ENCODE measurements at regions not wholly inside any gene's neighbourhood (a gene's known extent, or its start where the extent isn't known, plus 50 kb on each side); places are given as distances from the start of the nearest gene placed in this dataset.

DNA sequence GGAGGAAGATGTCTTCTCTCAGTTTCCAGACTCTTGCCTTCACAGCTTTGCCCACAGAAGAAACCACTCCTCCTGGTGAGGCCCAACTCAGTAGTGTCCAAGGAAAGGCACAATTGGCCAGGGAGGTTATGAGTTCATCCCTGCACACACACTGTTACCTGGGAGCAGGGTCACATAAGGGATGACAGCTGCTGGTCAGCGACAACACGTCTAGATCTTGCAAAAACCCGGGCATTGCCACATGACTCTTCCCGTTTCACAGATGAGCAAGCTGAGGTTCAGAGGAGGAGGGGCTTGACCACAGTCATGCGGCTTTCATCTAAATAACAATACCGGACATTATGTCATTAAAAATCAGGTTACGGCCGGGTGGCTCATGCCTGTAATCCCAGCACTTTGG is 186.0 kb downstream of the COPRS start:
- no peak overlapping the region for H2AFZ ChIP-seq (ENCODE audit: low read length)
- H3K36me3 ChIP-seq (ENCODE audit: control insufficient read depth in 2 of 4, insufficient read depth in 4 of 4, low read length in 3 of 4) = no peaks in the 10 kb centered on the region
- DNase-seq (ENCODE audit: low read depth in 1 of 2, low spot score in 2 of 2) (no peak), FAIRE-seq (no peak)
- no peak overlapping the region for H3K23ac ChIP-seq (ENCODE audit: insufficient read length)
- no peak overlapping the region for H2BK120ac ChIP-seq (replicated peaks; ENCODE audit: low read depth, low read length)
- no peak overlapping the region for H3K18ac ChIP-seq (ENCODE audit: extremely low read depth, low read length)
- H2BK5ac ChIP-seq (ENCODE audit: low read depth, low read length) = no peak overlapping the region
- no peak overlapping the region for H2BK20ac ChIP-seq (ENCODE audit: low read length)
- no peak overlapping the region for H3K14ac ChIP-seq (ENCODE audit: insufficient read length)
- ChIA-PET POLR2A (ENCODE audit: partially characterized antibody) (no interaction called here), CTCF (ENCODE audit: partially characterized antibody) (interaction anchor here (0.8 to 1.2 kb wide), 2 partner anchors 23 to 66 kb away, joined by 3 read pairs; no protein-coding TSS in a partner anchor)
- no peaks in the 10 kb centered on the region for H3K79me1 ChIP-seq (ENCODE audit: low read depth, low read length)
- no peaks in the 10 kb centered on the region for H3K79me2 ChIP-seq (ENCODE audit: control insufficient read depth in 1 of 2, insufficient read depth in 2 of 2, low read length in 2 of 2)
- no peak overlapping the region for H2BK15ac ChIP-seq (ENCODE audit: low read length)
- H3K56ac ChIP-seq (replicated peaks; ENCODE audit: insufficient read length, low read depth, low read length) = no peak overlapping the region
- H3K9me3 ChIP-seq (ENCODE audit: insufficient read depth in 2 of 2, low read depth in 1 of 2, low read length in 1 of 2) = peaks cover 4 to 15% of the 10 kb centered on the region in 2 experiments
- TF ChIP-seq SAP30 (IDR thresholded peaks at IDR 0.05; ENCODE audit: insufficient read depth, insufficient replicate concordance, low read length) (no peak), POLR2A (IDR thresholded peaks at IDR 0.05; ENCODE audit: control extremely low read depth in 1 of 2, low read depth in 2 of 2, low read length in 2 of 2) (no peak), SRF (IDR thresholded peaks at IDR 0.05; ENCODE audit: low read depth, low read length) (no peak), POLR2AphosphoS5 (IDR thresholded peaks at IDR 0.05; ENCODE audit: low read depth, low read length) (no peak), CBX5 (IDR thresholded peaks at IDR 0.05; ENCODE audit: low read depth, low read length) (no peak), ATF3 (IDR thresholded peaks at IDR 0.05; ENCODE audit: insufficient read depth, low read depth, low read length) (no peak), CBX8 (IDR thresholded peaks at IDR 0.05; ENCODE audit: borderline replicate concordance, low read depth, low read length) (no peak), SIX5 (IDR thresholded peaks at IDR 0.05; ENCODE audit: low read depth, low read length) (no peak), FOSL1 (IDR thresholded peaks at IDR 0.05; ENCODE audit: insufficient read depth, low read depth, low read length) (no peak), CEBPB (IDR thresholded peaks at IDR 0.05; ENCODE audit: low read depth, low read length) (no peak)
- TF ChIP-seq, protein P1, sequence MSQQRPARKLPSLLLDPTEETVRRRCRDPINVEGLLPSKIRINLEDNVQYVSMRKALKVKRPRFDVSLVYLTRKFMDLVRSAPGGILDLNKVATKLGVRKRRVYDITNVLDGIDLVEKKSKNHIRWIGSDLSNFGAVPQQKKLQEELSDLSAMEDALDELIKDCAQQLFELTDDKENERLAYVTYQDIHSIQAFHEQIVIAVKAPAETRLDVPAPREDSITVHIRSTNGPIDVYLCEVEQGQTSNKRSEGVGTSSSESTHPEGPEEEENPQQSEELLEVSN (IDR thresholded peaks at IDR 0.05) = no peak
- H3K27ac ChIP-seq (ENCODE audit: low read depth, low read length) = no peak overlapping the region
- no peak overlapping the region for H4K8ac ChIP-seq (ENCODE audit: extremely low read depth, insufficient read depth, low read length)
- H2BK12ac ChIP-seq (ENCODE audit: low read depth, low read length) = no peak overlapping the region
- H4K91ac ChIP-seq (replicated peaks; ENCODE audit: insufficient read length, low read length) = no peak overlapping the region
- H4K20me1 ChIP-seq (replicated peaks in 1 of 2; ENCODE audit: control insufficient read depth in 1 of 2, insufficient read depth in 2 of 2, low read length in 2 of 2) = no peaks in the 10 kb centered on the region
- no peaks in the 10 kb centered on the region; a peak in 1 of 7 replicates for H3K4me1 ChIP-seq (replicated peaks in 1 of 4; ENCODE audit: control insufficient read depth in 3 of 4, insufficient read depth in 4 of 4, low read length in 3 of 4)
- H3K23me2 ChIP-seq (ENCODE audit: low read depth, low read length) = no peaks in the 10 kb centered on the region
- H3K9ac ChIP-seq (replicated peaks in 1 of 4; ENCODE audit: extremely low read depth in 1 of 4, low read depth in 3 of 4, low read length in 3 of 4) = no peak overlapping the region
- H4K5ac ChIP-seq (ENCODE audit: insufficient read length, low read depth, low read length) = no peak overlapping the region
- no peak overlapping the region for H3K4me3 ChIP-seq (ENCODE audit: extremely low read depth in 1 of 4, insufficient read depth in 2 of 4, low read depth in 3 of 4, low read length in 4 of 4)
- no peaks in the 10 kb centered on the region for H3K27me3 ChIP-seq (replicated peaks in 1 of 4; ENCODE audit: control insufficient read depth in 3 of 4, extremely low read depth in 1 of 4, insufficient read depth in 3 of 4, low read length in 3 of 4)
- no peak overlapping the region for H3K4ac ChIP-seq (replicated peaks; ENCODE audit: insufficient read length, low read depth, low read length)
- H3K4me2 ChIP-seq (ENCODE audit: insufficient read depth in 1 of 2, low read depth in 2 of 2, low read length in 2 of 2) = no peak overlapping the region
- 73% methylated on average over 7 of the region's 8 CpGs; no CpG with 5 or more reads in 1 of the 2 experiments for WGBS, 2 experiments (ENCODE audit: extremely low coverage in 1 of 2, insufficient coverage in 1 of 2, insufficient read length in 1 of 2, insufficient replicate concordance in 2 of 2, low coverage in 1 of 2, low lambda C conversion rate in 2 of 2, missing lambda C conversion rate in 1 of 2)
- no peak overlapping the region; the same call in 1 of the 2 replicates for H2AK5ac ChIP-seq (ENCODE audit: low read depth, low read length)

Data from H1 (cell line).